ENCODE measurements at regions not wholly inside any gene's neighbourhood (a gene's known extent, or its start where the extent isn't known, plus 50 kb on each side); places are given as distances from the start of the nearest gene placed in this dataset.

DNA sequence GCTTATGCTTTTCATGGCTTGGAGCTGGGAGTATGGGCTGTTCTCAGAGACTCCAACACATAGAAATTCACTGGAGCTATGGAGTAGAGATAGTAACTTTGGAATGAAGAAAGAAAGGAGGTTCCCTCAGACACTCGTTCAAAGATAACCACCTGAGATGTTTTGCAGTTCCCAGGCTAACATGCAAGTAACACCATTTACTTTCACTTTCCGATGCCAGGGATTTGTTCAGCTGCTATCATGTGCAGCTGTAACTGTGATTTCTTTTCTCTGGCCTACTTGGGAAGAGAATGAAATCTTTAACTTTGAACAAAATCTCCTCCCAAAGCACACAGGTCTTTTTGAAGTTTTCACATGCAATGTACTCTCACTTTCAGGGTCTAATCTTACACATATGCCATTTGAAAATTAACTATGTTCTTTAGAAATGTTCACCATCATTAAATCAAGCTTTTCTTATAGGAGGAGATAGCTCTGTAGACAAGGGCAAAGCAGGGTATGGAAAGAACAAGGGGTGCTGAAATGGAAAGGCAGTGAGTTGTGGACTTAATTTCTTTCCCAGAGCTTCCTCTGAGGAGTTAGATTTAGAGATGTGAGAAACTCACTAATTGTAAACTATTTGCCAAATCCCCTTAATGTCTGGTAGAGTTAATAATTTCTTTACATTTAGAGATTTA lies 514.3 kb downstream of the PDHA2 start:
- TF ChIP-seq, protein P1, sequence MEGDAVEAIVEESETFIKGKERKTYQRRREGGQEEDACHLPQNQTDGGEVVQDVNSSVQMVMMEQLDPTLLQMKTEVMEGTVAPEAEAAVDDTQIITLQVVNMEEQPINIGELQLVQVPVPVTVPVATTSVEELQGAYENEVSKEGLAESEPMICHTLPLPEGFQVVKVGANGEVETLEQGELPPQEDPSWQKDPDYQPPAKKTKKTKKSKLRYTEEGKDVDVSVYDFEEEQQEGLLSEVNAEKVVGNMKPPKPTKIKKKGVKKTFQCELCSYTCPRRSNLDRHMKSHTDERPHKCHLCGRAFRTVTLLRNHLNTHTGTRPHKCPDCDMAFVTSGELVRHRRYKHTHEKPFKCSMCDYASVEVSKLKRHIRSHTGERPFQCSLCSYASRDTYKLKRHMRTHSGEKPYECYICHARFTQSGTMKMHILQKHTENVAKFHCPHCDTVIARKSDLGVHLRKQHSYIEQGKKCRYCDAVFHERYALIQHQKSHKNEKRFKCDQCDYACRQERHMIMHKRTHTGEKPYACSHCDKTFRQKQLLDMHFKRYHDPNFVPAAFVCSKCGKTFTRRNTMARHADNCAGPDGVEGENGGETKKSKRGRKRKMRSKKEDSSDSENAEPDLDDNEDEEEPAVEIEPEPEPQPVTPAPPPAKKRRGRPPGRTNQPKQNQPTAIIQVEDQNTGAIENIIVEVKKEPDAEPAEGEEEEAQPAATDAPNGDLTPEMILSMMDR (conservative IDR thresholded peaks at IDR 0.05; ENCODE audit: low read depth in 2 of 2), result no peak
- no peak for TF ChIP-seq EZH2 (IDR thresholded peaks at IDR 0.05; ENCODE audit: low read depth, unreplicated experiment)
- TF ChIP-seq, protein P2, sequence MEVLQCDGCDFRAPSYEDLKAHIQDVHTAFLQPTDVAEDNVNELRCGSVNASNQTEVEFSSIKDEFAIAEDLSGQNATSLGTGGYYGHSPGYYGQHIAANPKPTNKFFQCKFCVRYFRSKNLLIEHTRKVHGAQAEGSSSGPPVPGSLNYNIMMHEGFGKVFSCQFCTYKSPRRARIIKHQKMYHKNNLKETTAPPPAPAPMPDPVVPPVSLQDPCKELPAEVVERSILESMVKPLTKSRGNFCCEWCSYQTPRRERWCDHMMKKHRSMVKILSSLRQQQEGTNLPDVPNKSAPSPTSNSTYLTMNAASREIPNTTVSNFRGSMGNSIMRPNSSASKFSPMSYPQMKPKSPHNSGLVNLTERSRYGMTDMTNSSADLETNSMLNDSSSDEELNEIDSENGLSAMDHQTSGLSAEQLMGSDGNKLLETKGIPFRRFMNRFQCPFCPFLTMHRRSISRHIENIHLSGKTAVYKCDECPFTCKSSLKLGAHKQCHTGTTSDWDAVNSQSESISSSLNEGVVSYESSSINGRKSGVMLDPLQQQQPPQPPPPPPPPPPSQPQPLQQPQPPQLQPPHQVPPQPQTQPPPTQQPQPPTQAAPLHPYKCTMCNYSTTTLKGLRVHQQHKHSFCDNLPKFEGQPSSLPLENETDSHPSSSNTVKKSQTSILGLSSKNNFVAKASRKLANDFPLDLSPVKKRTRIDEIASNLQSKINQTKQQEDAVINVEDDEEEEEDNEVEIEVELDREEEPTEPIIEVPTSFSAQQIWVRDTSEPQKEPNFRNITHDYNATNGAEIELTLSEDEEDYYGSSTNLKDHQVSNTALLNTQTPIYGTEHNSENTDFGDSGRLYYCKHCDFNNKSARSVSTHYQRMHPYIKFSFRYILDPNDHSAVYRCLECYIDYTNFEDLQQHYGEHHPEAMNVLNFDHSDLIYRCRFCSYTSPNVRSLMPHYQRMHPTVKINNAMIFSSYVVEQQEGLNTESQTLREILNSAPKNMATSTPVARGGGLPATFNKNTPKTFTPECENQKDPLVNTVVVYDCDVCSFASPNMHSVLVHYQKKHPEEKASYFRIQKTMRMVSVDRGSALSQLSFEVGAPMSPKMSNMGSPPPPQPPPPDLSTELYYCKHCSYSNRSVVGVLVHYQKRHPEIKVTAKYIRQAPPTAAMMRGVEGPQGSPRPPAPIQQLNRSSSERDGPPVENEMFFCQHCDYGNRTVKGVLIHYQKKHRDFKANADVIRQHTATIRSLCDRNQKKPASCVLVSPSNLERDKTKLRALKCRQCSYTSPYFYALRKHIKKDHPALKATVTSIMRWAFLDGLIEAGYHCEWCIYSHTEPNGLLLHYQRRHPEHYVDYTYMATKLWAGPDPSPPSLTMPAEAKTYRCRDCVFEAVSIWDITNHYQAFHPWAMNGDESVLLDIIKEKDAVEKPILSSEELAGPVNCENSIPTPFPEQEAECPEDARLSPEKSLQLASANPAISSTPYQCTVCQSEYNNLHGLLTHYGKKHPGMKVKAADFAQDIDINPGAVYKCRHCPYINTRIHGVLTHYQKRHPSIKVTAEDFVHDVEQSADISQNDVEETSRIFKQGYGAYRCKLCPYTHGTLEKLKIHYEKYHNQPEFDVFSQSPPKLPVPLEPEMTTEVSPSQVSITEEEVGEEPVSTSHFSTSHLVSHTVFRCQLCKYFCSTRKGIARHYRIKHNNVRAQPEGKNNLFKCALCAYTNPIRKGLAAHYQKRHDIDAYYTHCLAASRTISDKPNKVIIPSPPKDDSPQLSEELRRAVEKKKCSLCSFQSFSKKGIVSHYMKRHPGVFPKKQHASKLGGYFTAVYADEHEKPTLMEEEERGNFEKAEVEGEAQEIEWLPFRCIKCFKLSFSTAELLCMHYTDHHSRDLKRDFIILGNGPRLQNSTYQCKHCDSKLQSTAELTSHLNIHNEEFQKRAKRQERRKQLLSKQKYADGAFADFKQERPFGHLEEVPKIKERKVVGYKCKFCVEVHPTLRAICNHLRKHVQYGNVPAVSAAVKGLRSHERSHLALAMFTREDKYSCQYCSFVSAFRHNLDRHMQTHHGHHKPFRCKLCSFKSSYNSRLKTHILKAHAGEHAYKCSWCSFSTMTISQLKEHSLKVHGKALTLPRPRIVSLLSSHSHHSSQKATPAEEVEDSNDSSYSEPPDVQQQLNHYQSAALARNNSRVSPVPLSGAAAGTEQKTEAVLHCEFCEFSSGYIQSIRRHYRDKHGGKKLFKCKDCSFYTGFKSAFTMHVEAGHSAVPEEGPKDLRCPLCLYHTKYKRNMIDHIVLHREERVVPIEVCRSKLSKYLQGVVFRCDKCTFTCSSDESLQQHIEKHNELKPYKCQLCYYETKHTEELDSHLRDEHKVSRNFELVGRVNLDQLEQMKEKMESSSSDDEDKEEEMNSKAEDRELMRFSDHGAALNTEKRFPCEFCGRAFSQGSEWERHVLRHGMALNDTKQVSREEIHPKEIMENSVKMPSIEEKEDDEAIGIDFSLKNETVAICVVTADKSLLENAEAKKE (CRISPR knock-in tag; IDR thresholded peaks at IDR 0.05), result no peak
- TF ChIP-seq, protein P3, sequence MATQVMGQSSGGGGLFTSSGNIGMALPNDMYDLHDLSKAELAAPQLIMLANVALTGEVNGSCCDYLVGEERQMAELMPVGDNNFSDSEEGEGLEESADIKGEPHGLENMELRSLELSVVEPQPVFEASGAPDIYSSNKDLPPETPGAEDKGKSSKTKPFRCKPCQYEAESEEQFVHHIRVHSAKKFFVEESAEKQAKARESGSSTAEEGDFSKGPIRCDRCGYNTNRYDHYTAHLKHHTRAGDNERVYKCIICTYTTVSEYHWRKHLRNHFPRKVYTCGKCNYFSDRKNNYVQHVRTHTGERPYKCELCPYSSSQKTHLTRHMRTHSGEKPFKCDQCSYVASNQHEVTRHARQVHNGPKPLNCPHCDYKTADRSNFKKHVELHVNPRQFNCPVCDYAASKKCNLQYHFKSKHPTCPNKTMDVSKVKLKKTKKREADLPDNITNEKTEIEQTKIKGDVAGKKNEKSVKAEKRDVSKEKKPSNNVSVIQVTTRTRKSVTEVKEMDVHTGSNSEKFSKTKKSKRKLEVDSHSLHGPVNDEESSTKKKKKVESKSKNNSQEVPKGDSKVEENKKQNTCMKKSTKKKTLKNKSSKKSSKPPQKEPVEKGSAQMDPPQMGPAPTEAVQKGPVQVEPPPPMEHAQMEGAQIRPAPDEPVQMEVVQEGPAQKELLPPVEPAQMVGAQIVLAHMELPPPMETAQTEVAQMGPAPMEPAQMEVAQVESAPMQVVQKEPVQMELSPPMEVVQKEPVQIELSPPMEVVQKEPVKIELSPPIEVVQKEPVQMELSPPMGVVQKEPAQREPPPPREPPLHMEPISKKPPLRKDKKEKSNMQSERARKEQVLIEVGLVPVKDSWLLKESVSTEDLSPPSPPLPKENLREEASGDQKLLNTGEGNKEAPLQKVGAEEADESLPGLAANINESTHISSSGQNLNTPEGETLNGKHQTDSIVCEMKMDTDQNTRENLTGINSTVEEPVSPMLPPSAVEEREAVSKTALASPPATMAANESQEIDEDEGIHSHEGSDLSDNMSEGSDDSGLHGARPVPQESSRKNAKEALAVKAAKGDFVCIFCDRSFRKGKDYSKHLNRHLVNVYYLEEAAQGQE (IDR thresholded peaks at IDR 0.05; ENCODE audit: unreplicated experiment), result no peak
- no peak for TF ChIP-seq CREB1 (CRISPR knock-in tag; IDR thresholded peaks at IDR 0.05; ENCODE audit: low read depth)
- no peak for TF ChIP-seq POLR2AphosphoS5 (IDR thresholded peaks at IDR 0.05; ENCODE audit: low read depth)
- TF ChIP-seq, protein P4, sequence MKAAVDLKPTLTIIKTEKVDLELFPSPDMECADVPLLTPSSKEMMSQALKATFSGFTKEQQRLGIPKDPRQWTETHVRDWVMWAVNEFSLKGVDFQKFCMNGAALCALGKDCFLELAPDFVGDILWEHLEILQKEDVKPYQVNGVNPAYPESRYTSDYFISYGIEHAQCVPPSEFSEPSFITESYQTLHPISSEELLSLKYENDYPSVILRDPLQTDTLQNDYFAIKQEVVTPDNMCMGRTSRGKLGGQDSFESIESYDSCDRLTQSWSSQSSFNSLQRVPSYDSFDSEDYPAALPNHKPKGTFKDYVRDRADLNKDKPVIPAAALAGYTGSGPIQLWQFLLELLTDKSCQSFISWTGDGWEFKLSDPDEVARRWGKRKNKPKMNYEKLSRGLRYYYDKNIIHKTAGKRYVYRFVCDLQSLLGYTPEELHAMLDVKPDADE (IDR thresholded peaks at IDR 0.05), result no peak
- TF ChIP-seq ZNF114 (CRISPR knock-in tag; IDR thresholded peaks at IDR 0.05), result no peak
- TF ChIP-seq EZH2phosphoT487 (IDR thresholded peaks at IDR 0.05; ENCODE audit: unreplicated experiment), result no peak
- TF ChIP-seq ZNF331 (CRISPR knock-in tag; IDR thresholded peaks at IDR 0.05; ENCODE audit: low read depth), result no peak
- TF ChIP-seq JUNB (IDR thresholded peaks at IDR 0.05; ENCODE audit: unreplicated experiment), result no peak
- no peak for TF ChIP-seq NANOG (IDR thresholded peaks at IDR 0.05; ENCODE audit: borderline replicate concordance)
- no peak for TF ChIP-seq STAT1 (IDR thresholded peaks at IDR 0.05; ENCODE audit: unreplicated experiment)

All from GM23338 (cell line).